Chondrocyte (in vitro differentiated cells): ENCODE measurements at regions not wholly inside any gene's neighbourhood (a gene's known extent, or its start where the extent isn't known, plus 50 kb on each side); places are given as distances from the start of the nearest gene placed in this dataset.
"Not testable (repeated sequence)": the region's sequence is repeated elsewhere in the genome, so short reads cannot be mapped to it uniquely, and the experiment has no call there.

Experiments used
- DNase-seq: peaks from one replicate; pipeline ENCODE4 v3.0.0; 2021; ENCODE audit warnings: mixed read lengths, low spot score
- H3K27ac Mint-ChIP-seq: one replicate; pipeline ENCODE4 v1.8.0; 2021; ENCODE audit warnings: mild to moderate bottlenecking, moderate library complexity, mixed read lengths; ENCODE audit not compliant: unreplicated experiment
- H3K27me3 Mint-ChIP-seq: 2 replicates; pipeline ENCODE4 v1.8.0; 2021; ENCODE audit warnings: low read depth, mixed read lengths
- H3K36me3 Mint-ChIP-seq: 2 replicates; pipeline ENCODE4 v1.8.0; 2021; ENCODE audit warnings: low read depth, mixed read lengths
- H3K4me1 Mint-ChIP-seq: 2 replicates; pipeline ENCODE4 v1.8.0; 2021; ENCODE audit warnings: low read depth, mild to moderate bottlenecking, mixed read lengths
- H3K4me3 Mint-ChIP-seq: one replicate; pipeline ENCODE4 v1.8.0; 2021; ENCODE audit warnings: mild to moderate bottlenecking, moderate library complexity, mixed read lengths; ENCODE audit not compliant: unreplicated experiment
- H3K9me3 Mint-ChIP-seq: 2 replicates; pipeline ENCODE4 v1.8.0; 2021; ENCODE audit warnings: low read depth, mixed read lengths
- CTCF ChIP-seq: fragments of 200-600 bp; sonication (generic); IDR thresholded peaks from 2 replicates; pipeline ENCODE4 v1.5.0; 2021; ENCODE audit warnings: antibody characterized with exemption, mild to moderate bottlenecking, moderate library complexity

GRCh38 chr7:119596651-119597050 lies 676.3 kb upstream of the KCND2 start:
- no peak overlapping the region for H3K4me3 Mint-ChIP-seq
- no peak for TF ChIP-seq CTCF
- no peak for DNase-seq
- H3K9me3 Mint-ChIP-seq, result no peaks in the 10 kb centered on the region
- no peaks in the 10 kb centered on the region for H3K36me3 Mint-ChIP-seq
- no peak overlapping the region for H3K27ac Mint-ChIP-seq
- no peaks in the 10 kb centered on the region for H3K27me3 Mint-ChIP-seq
- no peaks in the 10 kb centered on the region for H3K4me1 Mint-ChIP-seq

GRCh38 chr7:119606297-119606696 lies 666.7 kb upstream of the KCND2 start:
- Mint-ChIP-seq H3K36me3 (peaks cover 4% of the 10 kb centered on the region), H3K4me3 (no peak overlapping the region), H3K27me3 (no peaks in the 10 kb centered on the region), H3K27ac (no peak overlapping the region), H3K4me1 (no peaks in the 10 kb centered on the region), H3K9me3 (peaks cover 25% of the 10 kb centered on the region)
- no peak for DNase-seq
- no peak for TF ChIP-seq CTCF

- Mint-ChIP-seq H3K36me3 (no peaks in the 10 kb centered on the region), H3K9me3 (no peaks in the 10 kb centered on the region), H3K4me1 (no peaks in the 10 kb centered on the region), H3K4me3 (no peak overlapping the region), H3K27ac (no peak overlapping the region), H3K27me3 (peaks cover 4% of the 10 kb centered on the region)
- no peak for TF ChIP-seq CTCF
- DNase-seq, result no peak
Observed at GRCh38 chr7:119620769-119621168, 652.2 kb upstream of the KCND2 start.

- H3K4me3 Mint-ChIP-seq, result no peak overlapping the region
- H3K9me3 Mint-ChIP-seq, result no peaks in the 10 kb centered on the region
- no peaks in the 10 kb centered on the region for H3K36me3 Mint-ChIP-seq
- H3K27me3 Mint-ChIP-seq, result peaks cover 9% of the 10 kb centered on the region
- H3K27ac Mint-ChIP-seq, result no peak overlapping the region
- TF ChIP-seq CTCF, result no peak
- DNase-seq, result no peak
- H3K4me1 Mint-ChIP-seq, result no peaks in the 10 kb centered on the region
Observed at GRCh38 chr7:119623427-119623826, 649.5 kb upstream of the KCND2 start.

- Mint-ChIP-seq H3K36me3 (no peaks in the 10 kb centered on the region), H3K9me3 (no peaks in the 10 kb centered on the region), H3K4me3 (no peak overlapping the region), H3K27ac (no peak overlapping the region), H3K27me3 (peaks cover 9% of the 10 kb centered on the region), H3K4me1 (no peaks in the 10 kb centered on the region)
- no peak for DNase-seq
- no peak for TF ChIP-seq CTCF
Observed at GRCh38 chr7:119630406-119630969, 642.5 kb upstream of the KCND2 start.

- H3K27me3 Mint-ChIP-seq, H3K27ac Mint-ChIP-seq, DNase-seq, H3K4me1 Mint-ChIP-seq, H3K36me3 Mint-ChIP-seq, H3K9me3 Mint-ChIP-seq, H3K4me3 Mint-ChIP-seq: not testable (repeated sequence)
Observed at GRCh38 chr7:119633812-119634211, 639.2 kb upstream of the KCND2 start.
